OCI-LY1 (cell line): ENCODE measurements at regions not wholly inside any gene's neighbourhood (a gene's known extent, or its start where the extent isn't known, plus 50 kb on each side); places are given as distances from the start of the nearest gene placed in this dataset.

ENCODE experiments used
- CTCF ChIP-seq: fragments of 200-600 bp; sonication (generic), shearing (Covaris generic); IDR thresholded peaks from 2 replicates; pipeline ENCODE4 v1.5.1; 2017; ENCODE audit warnings: mild to moderate bottlenecking, antibody characterized with exemption, low read length, moderate library complexity, mixed read lengths
- EZH2 ChIP-seq: fragments of 200-600 bp; sonication (generic), shearing (Covaris generic); IDR thresholded peaks from 2 replicates; pipeline ENCODE4 v1.8.0; 2017; ENCODE audit warnings: borderline replicate concordance, mixed run types, mild to moderate bottlenecking, antibody characterized with exemption, low read length, moderate library complexity, mixed read lengths

GRCh38 chr2:176847575-176847974 lies 365.0 kb upstream of the HNRNPA3 start:
- TF ChIP-seq CTCF (no peak), EZH2 (no peak)
